Thyroid gland (tissue), 4 donors: ENCODE measurements at regions not wholly inside any gene's neighbourhood (a gene's known extent, or its start where the extent isn't known, plus 50 kb on each side); places are given as distances from the start of the nearest gene placed in this dataset.

Experiments used
- DNase-seq, 2 donors: peaks; one replicate each; pipeline ENCODE4 v3.0.0-alpha.2; 2019
- H3K27ac ChIP-seq, 3 donors: fragments of 200-600 bp; sonication (generic); 1 replicate in 2 of 3; 2 replicates in 1 of 3; pipeline ENCODE4 v1.5.1; 2016 to 2019; ENCODE audit warnings: mild to moderate bottlenecking in 1 of 3, moderate library complexity in 1 of 3
- H3K27me3 ChIP-seq: fragments of 200-600 bp; sonication (generic); one replicate; pipeline ENCODE4 v1.5.1; 2019
- H3K36me3 ChIP-seq, 2 donors: fragments of 200-600 bp; sonication (generic); one replicate each; pipeline ENCODE4 v1.5.1; 2016 to 2019
- H3K4me1 ChIP-seq, 2 donors: fragments of 200-600 bp; sonication (generic); one replicate each; pipeline ENCODE4 v1.5.1; 2017 to 2019
- H3K4me3 ChIP-seq, 3 donors: fragments of 200-600 bp; sonication (generic); replicated peaks in 1 of 3; 1 replicate in 2 of 3; 2 replicates in 1 of 3; pipeline ENCODE4 v1.5.1; 2016; ENCODE audit warnings: mild to moderate bottlenecking in 1 of 3
- H3K9me3 ChIP-seq: fragments of 200-600 bp; sonication (generic); one replicate; pipeline ENCODE4 v1.5.1; 2017
- POLR2A ChIP-seq, 2 donors: fragments of 450-650 bp; IDR thresholded peaks; one replicate each; pipeline ENCODE4 v1.6.1; 2017; ENCODE audit warnings: antibody characterized with exemption in 2 of 2, mild to moderate bottlenecking in 2 of 2, moderate library complexity in 1 of 2
- WGBS, 2 donors: methylation state at CpG; one replicate each; pipeline ENCODE4 v1.1.5; 2017; 5-methylcytosine and 5-hydroxymethylcytosine counted together
- intact Hi-C: fragments of 100-400 bp; cut with DNase I; formaldehyde crosslinking; loops from one replicate; pipeline ENCODE4 v1.15.1; 2023
- TF ChIP-seq, protein P1 (sequence below), 6 experiments: fragments of 200-600 bp in 3 of 6; fragments of 450-650 bp in 3 of 6; sonication (generic) in 3 of 6; IDR thresholded peaks; one replicate each; pipeline ENCODE4 v1.5.1; 2016 to 2019; ENCODE audit warnings: antibody characterized with exemption in 6 of 6, mild to moderate bottlenecking in 2 of 6, inconsistent platforms in 1 of 6, moderate library complexity in 1 of 6

DNA sequence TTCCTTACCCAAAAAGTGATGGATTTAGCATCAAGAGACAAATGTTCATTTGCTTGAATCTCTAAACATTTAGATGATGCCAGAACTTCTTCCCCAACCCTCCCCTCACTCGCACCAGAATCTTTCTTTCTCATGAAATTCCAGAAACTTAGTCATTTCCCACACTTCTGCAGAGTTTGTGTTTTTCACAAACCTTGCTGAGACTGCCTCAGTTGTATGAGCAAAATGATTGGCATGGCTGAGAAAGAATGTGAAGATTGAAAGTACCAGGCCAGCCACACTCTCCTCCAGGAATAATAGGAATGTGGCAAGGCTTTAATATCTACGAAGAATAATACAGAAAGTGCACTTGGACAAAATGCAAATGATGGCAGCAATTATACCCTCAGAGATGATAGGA, 428.3 kb upstream of the CDH6 start:
- no peak overlapping the region for H3K4me3 ChIP-seq
- H3K27me3 ChIP-seq = no peaks in the 10 kb centered on the region
- no peaks in the 10 kb centered on the region for H3K9me3 ChIP-seq
- TF ChIP-seq, protein P1, sequence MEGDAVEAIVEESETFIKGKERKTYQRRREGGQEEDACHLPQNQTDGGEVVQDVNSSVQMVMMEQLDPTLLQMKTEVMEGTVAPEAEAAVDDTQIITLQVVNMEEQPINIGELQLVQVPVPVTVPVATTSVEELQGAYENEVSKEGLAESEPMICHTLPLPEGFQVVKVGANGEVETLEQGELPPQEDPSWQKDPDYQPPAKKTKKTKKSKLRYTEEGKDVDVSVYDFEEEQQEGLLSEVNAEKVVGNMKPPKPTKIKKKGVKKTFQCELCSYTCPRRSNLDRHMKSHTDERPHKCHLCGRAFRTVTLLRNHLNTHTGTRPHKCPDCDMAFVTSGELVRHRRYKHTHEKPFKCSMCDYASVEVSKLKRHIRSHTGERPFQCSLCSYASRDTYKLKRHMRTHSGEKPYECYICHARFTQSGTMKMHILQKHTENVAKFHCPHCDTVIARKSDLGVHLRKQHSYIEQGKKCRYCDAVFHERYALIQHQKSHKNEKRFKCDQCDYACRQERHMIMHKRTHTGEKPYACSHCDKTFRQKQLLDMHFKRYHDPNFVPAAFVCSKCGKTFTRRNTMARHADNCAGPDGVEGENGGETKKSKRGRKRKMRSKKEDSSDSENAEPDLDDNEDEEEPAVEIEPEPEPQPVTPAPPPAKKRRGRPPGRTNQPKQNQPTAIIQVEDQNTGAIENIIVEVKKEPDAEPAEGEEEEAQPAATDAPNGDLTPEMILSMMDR (IDR thresholded peaks at IDR 0.05) = no peak
- TF ChIP-seq POLR2A (IDR thresholded peaks at IDR 0.05) = no peak
- intact Hi-C loops = no loop called here
- DNase-seq = no peak
- WGBS, 2 donors = 61 to 63% methylated on average over 2 of the region's 2 CpGs
- no peaks in the 10 kb centered on the region for H3K36me3 ChIP-seq
- no peaks in the 10 kb centered on the region for H3K4me1 ChIP-seq
- H3K27ac ChIP-seq = no peak overlapping the region

DNA sequence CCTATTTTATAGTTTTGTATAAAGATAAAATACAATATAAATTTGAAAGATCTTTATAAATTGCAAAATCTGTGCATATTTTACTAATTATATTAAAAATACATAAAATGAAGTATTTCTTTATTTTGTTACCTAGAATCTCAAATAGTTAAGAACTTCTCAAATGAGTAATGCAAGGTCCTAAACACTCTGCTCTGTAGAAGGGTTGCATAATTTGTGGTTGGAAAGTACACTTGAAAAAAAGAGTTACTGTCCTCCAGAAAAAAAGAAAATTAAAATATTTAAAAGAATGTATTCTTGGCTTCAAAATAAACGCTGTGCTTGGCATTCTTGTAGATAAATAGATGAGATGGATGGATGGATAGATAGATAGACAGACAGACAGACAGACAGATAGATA, 428.8 kb upstream of the CDH6 start:
- H3K9me3 ChIP-seq = no peaks in the 10 kb centered on the region
- DNase-seq = no peak
- intact Hi-C loops = no loop called here
- no peaks in the 10 kb centered on the region for H3K36me3 ChIP-seq
- H3K27ac ChIP-seq = no peak overlapping the region
- H3K27me3 ChIP-seq = no peaks in the 10 kb centered on the region
- WGBS, 2 donors = 52 to 59% methylated on average over 1 of the region's 1 CpG
- TF ChIP-seq POLR2A (IDR thresholded peaks at IDR 0.05) = no peak
- TF ChIP-seq, protein P1 (IDR thresholded peaks at IDR 0.05) = no peak
- no peak overlapping the region for H3K4me3 ChIP-seq
- H3K4me1 ChIP-seq = no peaks in the 10 kb centered on the region

DNA sequence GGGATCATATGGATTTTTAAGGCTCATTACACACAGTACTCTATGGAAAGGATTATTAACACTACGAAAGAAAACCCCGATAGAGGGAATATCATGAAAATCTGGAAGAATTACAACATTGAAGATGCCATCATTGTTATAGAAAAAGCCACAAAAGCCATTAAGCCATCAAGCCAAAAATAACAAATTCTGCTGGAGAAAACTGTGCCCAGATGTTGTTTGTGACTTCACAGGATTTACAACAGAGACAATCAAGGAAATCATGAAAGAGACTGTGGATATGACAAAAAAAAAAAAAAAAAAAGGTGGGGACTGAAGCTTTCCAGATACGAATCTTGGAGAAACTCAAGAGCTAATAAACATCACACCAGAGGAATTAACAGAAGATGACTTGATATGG, 433.8 kb upstream of the CDH6 start:
- H3K9me3 ChIP-seq = no peaks in the 10 kb centered on the region
- DNase-seq = no peak
- 73 to 75% methylated on average over 3 of the region's 3 CpGs for WGBS, 2 donors
- no peaks in the 10 kb centered on the region for H3K27me3 ChIP-seq
- intact Hi-C loops = no loop called here
- no peaks in the 10 kb centered on the region for H3K36me3 ChIP-seq
- no peak overlapping the region for H3K27ac ChIP-seq
- no peaks in the 10 kb centered on the region for H3K4me1 ChIP-seq
- H3K4me3 ChIP-seq = no peak overlapping the region
- TF ChIP-seq, protein P1 (IDR thresholded peaks at IDR 0.05) = no peak
- no peak for TF ChIP-seq POLR2A (IDR thresholded peaks at IDR 0.05)

DNA sequence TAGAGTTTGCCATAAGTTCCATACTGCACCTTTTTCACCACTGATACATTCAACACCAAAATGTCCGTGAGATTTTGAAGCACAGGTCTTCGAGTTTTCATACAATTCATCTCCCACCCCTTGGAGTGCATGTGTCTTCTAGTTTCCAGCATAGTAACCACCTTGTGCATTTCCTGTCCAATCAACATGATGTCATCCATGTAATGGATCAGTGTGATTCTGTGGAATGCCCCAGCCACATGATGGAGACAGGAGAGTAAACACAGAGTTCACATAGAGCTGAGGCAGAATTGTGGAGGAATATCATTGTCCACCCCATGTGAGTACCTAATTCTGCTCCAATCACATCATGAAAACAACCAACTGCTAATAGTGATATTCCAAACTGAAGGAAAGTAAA, 441.5 kb upstream of the CDH6 start:
- H3K27ac ChIP-seq = no peak overlapping the region
- intact Hi-C loops = no loop called here
- 75 to 89% methylated on average over 2 of the region's 2 CpGs for WGBS, 2 donors
- H3K4me1 ChIP-seq = no peaks in the 10 kb centered on the region
- DNase-seq = no peak
- TF ChIP-seq, protein P1 (IDR thresholded peaks at IDR 0.05) = no peak
- no peak for TF ChIP-seq POLR2A (IDR thresholded peaks at IDR 0.05)
- H3K36me3 ChIP-seq = no peaks in the 10 kb centered on the region
- H3K9me3 ChIP-seq = no peaks in the 10 kb centered on the region
- no peak overlapping the region for H3K4me3 ChIP-seq
- H3K27me3 ChIP-seq = no peaks in the 10 kb centered on the region

DNA sequence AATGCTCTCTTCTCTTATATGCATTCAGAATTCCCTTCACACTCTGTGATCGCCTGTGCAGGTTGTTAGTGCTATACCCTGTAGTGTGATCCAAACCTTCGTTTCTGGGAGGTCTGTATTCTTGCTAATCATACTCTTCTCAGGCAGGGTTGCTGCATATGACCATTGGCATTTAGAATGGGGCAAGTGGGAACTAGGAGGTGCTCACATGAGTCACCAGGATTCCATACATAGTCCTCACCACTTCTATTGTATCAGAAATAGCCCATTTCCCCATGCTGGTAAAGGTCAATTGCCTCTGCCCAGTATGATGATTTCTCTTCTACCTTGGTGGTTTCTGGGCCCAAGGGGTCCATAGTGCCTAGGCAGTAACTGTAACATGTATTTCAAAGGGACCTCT, 443.5 kb upstream of the CDH6 start:
- no peaks in the 10 kb centered on the region for H3K9me3 ChIP-seq
- no peak overlapping the region for H3K4me3 ChIP-seq
- H3K36me3 ChIP-seq = no peaks in the 10 kb centered on the region
- 76 to 81% methylated on average over 2 of the region's 2 CpGs for WGBS, 2 donors
- H3K27ac ChIP-seq = no peak overlapping the region
- no peaks in the 10 kb centered on the region for H3K4me1 ChIP-seq
- no peak for DNase-seq
- TF ChIP-seq, protein P1 (IDR thresholded peaks at IDR 0.05) = no peak
- no peak for TF ChIP-seq POLR2A (IDR thresholded peaks at IDR 0.05)
- no peaks in the 10 kb centered on the region for H3K27me3 ChIP-seq
- intact Hi-C loops = no loop called here
